HG03432 (cell line): ENCODE measurements at regions not wholly inside any gene's neighbourhood (a gene's known extent, or its start where the extent isn't known, plus 50 kb on each side); places are given as distances from the start of the nearest gene placed in this dataset.
A peak's percentile ranks its signal among the peaks of the same experiment; 100 is the strongest.
"Not testable (repeated sequence)": the region's sequence is repeated elsewhere in the genome, so short reads cannot be mapped to it uniquely, and the experiment has no call there.

Experiments
- ATAC-seq: cut with Tn5 transposase; IDR thresholded peaks from one replicate; pipeline ENCODE4 v1.9.1; 2021; ENCODE audit warnings: mild to moderate bottlenecking, moderate library complexity; ENCODE audit not compliant: unreplicated experiment

- no peak for ATAC-seq
These were observed 72.5 kb upstream of the P3H2 start for GRCh38 chr3:190193210-190193609.

DNA sequence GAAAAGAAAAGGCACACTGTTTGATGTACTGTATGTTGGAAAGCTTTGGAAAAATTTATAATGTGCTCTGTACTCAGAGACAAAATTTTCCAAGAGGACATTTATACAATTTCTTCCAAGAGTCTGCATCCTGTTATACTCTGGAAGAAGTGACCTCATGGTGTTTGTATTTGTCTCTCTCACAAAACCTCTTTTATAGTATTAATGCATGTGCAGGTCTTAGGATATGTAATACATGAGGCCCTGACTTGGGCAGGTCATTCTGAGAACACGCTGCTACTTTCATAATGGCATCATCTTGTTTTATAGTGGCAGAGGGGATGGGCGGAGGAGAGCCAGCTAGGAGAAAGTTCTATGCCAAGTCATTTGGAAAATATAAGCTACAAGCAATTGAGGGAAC, 72.0 kb upstream of the P3H2 start:
- no peak for ATAC-seq

DNA sequence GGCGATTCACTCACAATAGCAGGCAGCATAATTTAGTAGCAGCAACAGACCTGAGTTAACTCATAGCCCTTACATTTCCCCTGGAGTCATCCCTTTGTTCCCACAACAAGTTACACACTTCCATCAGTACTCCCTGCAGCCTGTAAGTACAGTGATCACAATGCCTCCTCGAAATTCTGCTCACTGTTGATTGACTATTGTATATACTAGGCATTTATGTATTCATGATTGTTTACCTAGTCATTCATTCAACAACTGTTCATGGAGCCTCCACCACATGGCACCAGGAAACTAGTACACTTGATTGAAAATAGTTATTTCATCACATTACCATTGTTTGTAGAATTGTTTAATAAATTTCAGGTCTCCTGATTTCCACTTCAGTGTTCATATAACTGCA, 71.4 kb upstream of the P3H2 start:
- ATAC-seq, result no peak

GRCh38 chr3:190188197-190188596, 67.5 kb upstream of the P3H2 start:
- no peak for ATAC-seq

DNA sequence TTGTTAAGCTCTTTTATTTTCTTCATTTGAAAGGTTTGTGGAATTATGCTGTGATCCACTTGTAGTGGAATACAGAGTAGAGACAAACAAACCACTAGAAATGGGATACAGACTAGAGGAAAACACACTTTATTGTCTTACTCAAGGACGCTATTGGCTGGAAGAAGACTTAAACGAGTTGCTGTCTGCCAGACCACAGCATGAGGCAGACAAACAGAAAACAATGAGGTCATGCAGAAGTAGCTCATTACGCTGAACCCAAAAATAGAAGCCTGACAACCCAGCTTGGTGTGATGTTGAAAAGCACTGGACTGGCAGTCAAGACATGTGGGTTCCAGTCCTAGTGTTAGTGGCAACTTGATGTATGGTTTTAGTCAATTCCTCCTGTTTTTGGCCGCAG, 62.4 kb upstream of the P3H2 start:
- ATAC-seq, result no peak

DNA sequence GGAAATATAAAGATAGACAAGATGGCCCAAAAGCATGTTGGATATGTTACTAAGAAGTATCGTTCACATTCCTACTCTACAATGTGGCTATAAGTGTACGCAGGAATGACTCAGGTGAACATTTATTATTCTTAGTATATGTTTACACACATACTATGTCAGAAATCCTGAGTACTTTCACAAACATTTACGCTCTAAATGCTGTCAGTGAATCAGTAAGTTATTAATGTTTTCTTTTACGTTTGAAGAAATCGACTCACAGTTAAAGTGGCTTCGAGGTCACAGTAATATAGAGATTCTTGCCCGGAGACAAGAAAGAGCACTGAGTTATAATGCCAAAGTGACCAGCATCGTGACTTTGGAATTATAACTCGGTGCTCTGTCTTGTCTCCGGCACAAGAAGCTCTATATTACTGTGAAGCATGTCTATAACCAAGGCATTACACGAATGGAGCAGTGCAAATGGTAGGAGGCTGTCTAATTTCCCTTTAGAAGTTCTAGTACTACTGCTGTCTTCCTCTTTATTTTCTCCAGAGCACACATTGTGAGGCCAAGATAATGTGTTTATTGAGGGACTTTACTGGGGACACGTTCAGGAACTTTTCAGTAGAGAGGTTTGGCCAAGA, 61.8 kb upstream of the P3H2 start:
- ATAC-seq, result no peak

GRCh38 chr3:190180268-190180667, 59.6 kb upstream of the P3H2 start:
- peak; percentile 49 for ATAC-seq

GRCh38 chr3:190178779-190179178, 58.1 kb upstream of the P3H2 start:
- ATAC-seq, result no peak

DNA sequence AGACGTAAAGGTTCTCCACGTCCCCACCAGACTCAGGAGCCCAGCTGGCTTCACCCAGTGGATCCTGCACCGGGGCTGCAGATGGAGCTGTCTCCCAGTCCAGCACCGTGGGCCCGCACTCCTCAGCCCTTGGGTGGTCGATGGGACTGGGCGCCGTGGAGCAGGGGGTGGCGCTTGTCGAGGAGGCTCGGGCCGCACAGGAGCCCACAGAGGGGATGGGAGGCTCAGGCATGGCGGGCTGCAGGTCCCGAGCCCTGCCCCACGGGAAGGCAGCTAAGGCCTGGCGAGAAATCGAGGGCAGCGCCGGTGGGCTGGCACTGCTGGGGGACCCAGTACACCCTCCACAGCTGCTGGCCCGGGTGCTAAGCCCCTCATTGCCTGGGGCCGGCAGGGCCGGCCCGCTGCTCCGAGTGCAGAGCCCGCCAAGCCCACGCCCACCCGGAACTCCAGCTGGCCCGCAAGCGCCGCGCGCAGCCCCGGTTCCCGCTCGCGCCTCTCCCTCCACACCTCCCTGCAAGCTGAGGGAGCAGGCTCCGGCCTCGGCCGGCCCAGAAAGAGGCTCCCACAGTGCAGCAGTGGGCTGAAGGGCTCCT, 56.3 kb upstream of the P3H2 start:
- ATAC-seq, result not testable (repeated sequence)

- not testable (repeated sequence) for ATAC-seq
These were observed 55.4 kb upstream of the P3H2 start for GRCh38 chr3:190176106-190176505.

DNA sequence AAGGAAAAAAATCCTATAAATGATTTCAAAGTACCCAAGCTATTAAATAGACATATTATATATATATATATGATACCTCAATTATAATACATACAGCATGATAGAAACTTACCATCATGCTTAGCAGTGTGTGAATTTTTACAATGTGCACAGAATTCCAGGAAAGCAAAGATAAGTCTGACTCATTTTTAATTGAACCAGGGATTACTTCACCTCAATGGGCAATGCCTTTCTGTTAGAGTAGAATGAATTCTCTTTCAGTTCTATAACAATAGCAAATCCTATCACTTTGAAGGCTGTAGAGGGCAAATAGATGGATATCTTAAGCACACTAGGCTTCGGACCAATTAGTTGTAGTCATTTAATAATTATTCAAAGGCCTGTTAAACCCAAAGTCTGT, 54.8 kb upstream of the P3H2 start:
- no peak for ATAC-seq

GRCh38 chr3:190174471-190174870, 53.8 kb upstream of the P3H2 start:
- ATAC-seq, result no peak

GRCh38 chr3:190173426-190173825, 52.7 kb upstream of the P3H2 start:
- ATAC-seq, result no peak

DNA sequence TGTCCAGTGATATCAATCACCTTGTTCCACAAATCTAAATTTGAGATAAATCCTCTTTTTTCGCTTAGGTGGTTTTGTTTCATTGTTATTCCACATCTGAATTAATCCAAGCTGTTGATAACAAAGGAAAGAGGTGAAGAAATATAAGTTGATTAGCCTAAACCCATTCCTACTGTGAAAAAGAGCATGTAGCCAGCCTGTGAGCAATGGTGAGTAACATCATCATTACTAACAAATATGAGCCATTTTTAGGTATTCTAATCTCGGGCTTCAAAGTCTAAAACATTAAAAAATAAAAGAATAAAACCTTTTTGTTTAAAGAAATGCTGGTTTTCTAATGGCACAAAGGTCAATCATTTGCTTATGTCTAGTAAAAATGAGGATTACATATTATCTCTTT, 52.1 kb upstream of the P3H2 start:
- no peak for ATAC-seq
